HCT116 (cell line): ENCODE measurements at regions not wholly inside any gene's neighbourhood (a gene's known extent, or its start where the extent isn't known, plus 50 kb on each side); places are given as distances from the start of the nearest gene placed in this dataset.

Experiments
- ATAC-seq: fragments of 200-7000 bp; cut with Tn5 transposase; 2 replicates; pipeline ENCODE4 v1.9.1; 2020; ENCODE audit warnings: mild to moderate bottlenecking, moderate library complexity
- BruUV-seq: library from RNA; stranded (reverse); fragments of 400-500 nt; replicated peaks from 2 replicates; lab custom pipeline; 2021; lab: Mats Ljungman, UMichigan
- CTCF ChIA-PET: fragments of 300-600 bp; sonication (Branson Sonifier 250); formaldehyde crosslinking; loops from one replicate; lab custom pipeline; 2021; ENCODE audit warnings: antibody characterized with exemption; lab: Charles Lee
- POLR2A ChIA-PET: fragments of 300-600, 350-600 bp; sonication (Branson Sonifier 250); formaldehyde crosslinking; loops from one replicate; lab custom pipeline; 2021; ENCODE audit warnings: antibody characterized with exemption; lab: Charles Lee
- RAD21 ChIA-PET, 2 experiments: fragments of 300-600 bp; sonication (Branson Sonifier 250); formaldehyde crosslinking; loops; one replicate each; lab custom pipeline; 2023; ENCODE audit warnings: low total read pairs in 2 of 2; ENCODE audit not compliant: uncharacterized antibody in 2 of 2, unreplicated experiment in 2 of 2, low non-redundant PET in 1 of 2; lab: Charles Lee
- DNase-seq: peaks from one replicate; pipeline ENCODE4 v3.0.0-alpha.2; 2010; ENCODE audit warnings: low read depth, low spot score
- H2AFZ ChIP-seq: fragments of 200-600 bp; shearing (Covaris generic), sonication (generic); 2 replicates; pipeline ENCODE4 v1.6.1; 2017; ENCODE audit warnings: low read depth, mixed run types, mixed read lengths, antibody characterized with exemption, low read length; ENCODE audit not compliant: poor library complexity, severe bottlenecking
- H3K27ac ChIP-seq: 2 replicates; pipeline ENCODE4 v1.5.1; 2012; ENCODE audit warnings: low read depth, low read length
- H3K27me3 ChIP-seq: fragments of 200-600 bp; sonication (generic); 2 replicates; pipeline ENCODE4 v1.6.1; 2016; ENCODE audit warnings: mixed run types, low read length, mixed read lengths; ENCODE audit not compliant: insufficient read depth
- H3K36me3 ChIP-seq, 2 experiments: fragments of 200-500 bp in 1 of 2; fragments of 200-600 bp in 1 of 2; sonication (Bioruptor generic) in 1 of 2; sonication (generic) in 1 of 2; 2 replicates each; pipeline versions ENCODE4 v1.5.1 to v1.6.1; 2014 to 2016; ENCODE audit warnings: low read length in 2 of 2, inconsistent platforms in 1 of 2, mixed read lengths in 1 of 2, mixed run types in 1 of 2; ENCODE audit not compliant: insufficient read depth in 2 of 2, control insufficient read depth in 1 of 2
- H3K4me1 ChIP-seq, 2 experiments: fragments of 200-600 bp in 1 of 2; sonication (generic) in 1 of 2; 2 replicates each; pipeline versions ENCODE4 v1.5.1 to v1.6.1; 2012 to 2017; ENCODE audit warnings: low read length in 2 of 2, inconsistent platforms in 1 of 2, mild to moderate bottlenecking in 1 of 2, mixed read lengths in 1 of 2, mixed run types in 1 of 2, moderate library complexity in 1 of 2; ENCODE audit not compliant: insufficient read depth in 2 of 2, control insufficient read depth in 1 of 2
- H3K4me2 ChIP-seq: fragments of 200-600 bp; sonication (generic); 2 replicates; pipeline ENCODE4 v1.6.1; 2017; ENCODE audit warnings: mixed run types, low read length, mixed read lengths
- H3K4me3 ChIP-seq, 2 experiments: fragments of 200-600 bp in 1 of 2; sonication (generic) in 1 of 2; replicated peaks in 1 of 2; 2 replicates each; pipeline ENCODE4 v1.5.1; 2011 to 2016; ENCODE audit warnings: low read length in 2 of 2, control low read depth in 1 of 2, low read depth in 1 of 2, mild to moderate bottlenecking in 1 of 2, mixed read lengths in 1 of 2, mixed run types in 1 of 2
- H3K79me2 ChIP-seq: fragments of 200-600 bp; sonication (generic); 2 replicates; pipeline ENCODE4 v1.6.1; 2017; ENCODE audit warnings: mild to moderate bottlenecking, mixed run types, low read length, moderate library complexity, mixed read lengths; ENCODE audit not compliant: insufficient read depth
- H3K9ac ChIP-seq: fragments of 200-600 bp; sonication (generic); 2 replicates; pipeline ENCODE4 v1.6.1; 2016; ENCODE audit warnings: low read length, mixed read lengths
- H3K9me2 ChIP-seq: fragments of 200-600 bp; sonication (generic), shearing (Covaris generic); 2 replicates; pipeline ENCODE4 v1.6.1; 2017; ENCODE audit warnings: mixed run types, mild to moderate bottlenecking, moderate library complexity; ENCODE audit not compliant: insufficient read depth
- H3K9me3 ChIP-seq, 2 experiments: fragments of 200-500 bp in 1 of 2; fragments of 200-600 bp in 1 of 2; sonication (Bioruptor generic) in 1 of 2; sonication (generic) in 1 of 2; 2 replicates each; pipeline ENCODE4 v1.6.1; 2014 to 2017; ENCODE audit warnings: low read length in 2 of 2, mixed read lengths in 2 of 2, inconsistent platforms in 1 of 2, low read depth in 1 of 2, mild to moderate bottlenecking in 1 of 2, mixed run types in 1 of 2, moderate library complexity in 1 of 2; ENCODE audit not compliant: control insufficient read depth in 1 of 2, insufficient read depth in 1 of 2
- H4K20me1 ChIP-seq: fragments of 200-600 bp; sonication (generic), shearing (Covaris generic); 2 replicates; pipeline ENCODE4 v1.6.1; 2017; ENCODE audit warnings: mixed run types, mild to moderate bottlenecking, moderate library complexity; ENCODE audit not compliant: insufficient read depth
- CBX3 ChIP-seq: IDR thresholded peaks from 2 replicates; pipeline ENCODE4 v1.6.1; 2012; ENCODE audit warnings: low read depth
- CEBPB ChIP-seq: IDR thresholded peaks from 2 replicates; pipeline ENCODE4 v1.6.1; 2012; ENCODE audit warnings: low read depth
- EGR1 ChIP-seq: IDR thresholded peaks from 2 replicates; pipeline ENCODE4 v1.6.1; 2012; ENCODE audit warnings: low read depth
- ELF1 ChIP-seq: IDR thresholded peaks from 2 replicates; pipeline ENCODE4 v1.6.1; 2012; ENCODE audit warnings: low read depth, borderline replicate concordance
- EZH2 ChIP-seq: fragments of 200-600 bp; sonication (generic); IDR thresholded peaks from 2 replicates; pipeline ENCODE4 v1.6.1; 2017; ENCODE audit warnings: antibody characterized with exemption, mixed run types
- FOSL1 ChIP-seq: IDR thresholded peaks from 2 replicates; pipeline ENCODE4 v1.6.1; 2012; ENCODE audit warnings: low read depth
- JUND ChIP-seq: IDR thresholded peaks from 2 replicates; pipeline ENCODE4 v1.6.1; 2012
- POLR2A ChIP-seq: IDR thresholded peaks from 2 replicates; pipeline ENCODE4 v1.7.0; 2011; ENCODE audit warnings: borderline replicate concordance; ENCODE audit not compliant: insufficient read depth, insufficient read length; ENCODE audit errors: extremely low read depth
- POLR2AphosphoS5 ChIP-seq: IDR thresholded peaks from 2 replicates; pipeline ENCODE4 v1.6.1; 2011; ENCODE audit warnings: mild to moderate bottlenecking, low read depth, low read length, moderate library complexity
- RAD21 ChIP-seq: IDR thresholded peaks from 2 replicates; pipeline ENCODE4 v1.6.1; 2012; ENCODE audit warnings: low read depth, mild to moderate bottlenecking
- SIN3A ChIP-seq: IDR thresholded peaks from 2 replicates; pipeline ENCODE4 v1.6.1; 2012; ENCODE audit warnings: low read depth
- SP1 ChIP-seq: IDR thresholded peaks from 2 replicates; pipeline ENCODE4 v1.6.1; 2012; ENCODE audit warnings: low read depth
- SRF ChIP-seq: IDR thresholded peaks from 2 replicates; pipeline ENCODE4 v1.6.1; 2012; ENCODE audit warnings: low read depth
- TCF7L2 ChIP-seq: IDR thresholded peaks from 2 replicates; pipeline ENCODE4 v1.7.0; 2011; ENCODE audit warnings: borderline replicate concordance, inconsistent platforms; ENCODE audit not compliant: insufficient read depth, insufficient read length; ENCODE audit errors: extremely low read depth
- ZFX ChIP-seq: fragments of 450-650 bp; IDR thresholded peaks from 2 replicates; pipeline ENCODE4 v1.6.1; 2017
- ZNF274 ChIP-seq: fragments of 200-500 bp; sonication (Bioruptor generic); IDR thresholded peaks from 2 replicates; pipeline ENCODE4 v1.6.1; 2014; ENCODE audit warnings: mild to moderate bottlenecking, low read depth, low read length, inconsistent platforms
- intact Hi-C: fragments of 100-400 bp; cut with micrococcal nuclease; formaldehyde crosslinking; loops from 2 replicates; pipeline ENCODE4 v1.10.0; 2022
- TF ChIP-seq, protein P1 (sequence below): IDR thresholded peaks from 2 replicates; pipeline ENCODE4 v1.6.1; 2011; ENCODE audit warnings: mild to moderate bottlenecking, low read length, moderate library complexity; ENCODE audit not compliant: insufficient replicate concordance; ENCODE audit errors: extremely low read depth
- TF ChIP-seq, protein P2 (sequence below): IDR thresholded peaks from 2 replicates; pipeline ENCODE4 v1.6.1; 2012; ENCODE audit warnings: low read depth

DNA sequence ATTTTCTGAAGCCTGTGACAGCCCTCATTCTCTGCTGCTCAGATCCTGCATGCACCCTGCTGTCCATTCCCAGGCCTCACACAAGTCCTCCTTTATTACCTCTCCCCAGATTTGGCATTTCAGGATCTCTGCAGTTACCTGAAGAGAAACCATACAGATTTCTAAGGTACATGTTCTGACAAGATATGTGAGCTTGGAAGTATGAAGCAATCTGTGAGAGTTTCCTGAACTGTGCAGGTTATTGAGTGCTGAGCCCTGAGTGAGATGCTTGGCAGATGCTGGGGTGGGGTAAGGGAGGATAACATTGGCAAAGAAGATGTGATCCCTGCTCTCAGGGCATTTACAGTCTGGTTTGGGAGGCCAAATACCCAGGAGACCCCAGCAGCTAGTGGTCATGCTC, 91.9 kb upstream of the EPCAM start:
- no peaks in the 10 kb centered on the region for H3K9me3 ChIP-seq
- no peaks in the 10 kb centered on the region for H3K9me2 ChIP-seq
- H3K27ac ChIP-seq = no peak overlapping the region
- no peaks in the 10 kb centered on the region for H3K79me2 ChIP-seq
- H3K4me1 ChIP-seq = peaks cover 4 to 12% of the 10 kb centered on the region in 2 experiments; a peak in 3 of 4 replicates
- BruUV-seq = no TSS peak
- intact Hi-C loops = no loop called here
- ChIA-PET RAD21 (no interaction called here), CTCF (no interaction called here), POLR2A (no interaction called here)
- no peaks in the 10 kb centered on the region for H3K27me3 ChIP-seq
- no peak for ATAC-seq
- no peak overlapping the region for H3K9ac ChIP-seq
- no peak for DNase-seq
- no peaks in the 10 kb centered on the region for H4K20me1 ChIP-seq
- H2AFZ ChIP-seq = no peak overlapping the region
- no peak overlapping the region for H3K4me2 ChIP-seq
- TF ChIP-seq CBX3 = no peak
- no peak for TF ChIP-seq ZNF274
- TF ChIP-seq SP1 = no peak
- TF ChIP-seq, protein P1, sequence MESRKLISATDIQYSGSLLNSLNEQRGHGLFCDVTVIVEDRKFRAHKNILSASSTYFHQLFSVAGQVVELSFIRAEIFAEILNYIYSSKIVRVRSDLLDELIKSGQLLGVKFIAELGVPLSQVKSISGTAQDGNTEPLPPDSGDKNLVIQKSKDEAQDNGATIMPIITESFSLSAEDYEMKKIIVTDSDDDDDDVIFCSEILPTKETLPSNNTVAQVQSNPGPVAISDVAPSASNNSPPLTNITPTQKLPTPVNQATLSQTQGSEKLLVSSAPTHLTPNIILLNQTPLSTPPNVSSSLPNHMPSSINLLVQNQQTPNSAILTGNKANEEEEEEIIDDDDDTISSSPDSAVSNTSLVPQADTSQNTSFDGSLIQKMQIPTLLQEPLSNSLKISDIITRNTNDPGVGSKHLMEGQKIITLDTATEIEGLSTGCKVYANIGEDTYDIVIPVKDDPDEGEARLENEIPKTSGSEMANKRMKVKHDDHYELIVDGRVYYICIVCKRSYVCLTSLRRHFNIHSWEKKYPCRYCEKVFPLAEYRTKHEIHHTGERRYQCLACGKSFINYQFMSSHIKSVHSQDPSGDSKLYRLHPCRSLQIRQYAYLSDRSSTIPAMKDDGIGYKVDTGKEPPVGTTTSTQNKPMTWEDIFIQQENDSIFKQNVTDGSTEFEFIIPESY = no peak
- TF ChIP-seq ZFX = no peak
- no peak for TF ChIP-seq TCF7L2
- TF ChIP-seq, protein P2, sequence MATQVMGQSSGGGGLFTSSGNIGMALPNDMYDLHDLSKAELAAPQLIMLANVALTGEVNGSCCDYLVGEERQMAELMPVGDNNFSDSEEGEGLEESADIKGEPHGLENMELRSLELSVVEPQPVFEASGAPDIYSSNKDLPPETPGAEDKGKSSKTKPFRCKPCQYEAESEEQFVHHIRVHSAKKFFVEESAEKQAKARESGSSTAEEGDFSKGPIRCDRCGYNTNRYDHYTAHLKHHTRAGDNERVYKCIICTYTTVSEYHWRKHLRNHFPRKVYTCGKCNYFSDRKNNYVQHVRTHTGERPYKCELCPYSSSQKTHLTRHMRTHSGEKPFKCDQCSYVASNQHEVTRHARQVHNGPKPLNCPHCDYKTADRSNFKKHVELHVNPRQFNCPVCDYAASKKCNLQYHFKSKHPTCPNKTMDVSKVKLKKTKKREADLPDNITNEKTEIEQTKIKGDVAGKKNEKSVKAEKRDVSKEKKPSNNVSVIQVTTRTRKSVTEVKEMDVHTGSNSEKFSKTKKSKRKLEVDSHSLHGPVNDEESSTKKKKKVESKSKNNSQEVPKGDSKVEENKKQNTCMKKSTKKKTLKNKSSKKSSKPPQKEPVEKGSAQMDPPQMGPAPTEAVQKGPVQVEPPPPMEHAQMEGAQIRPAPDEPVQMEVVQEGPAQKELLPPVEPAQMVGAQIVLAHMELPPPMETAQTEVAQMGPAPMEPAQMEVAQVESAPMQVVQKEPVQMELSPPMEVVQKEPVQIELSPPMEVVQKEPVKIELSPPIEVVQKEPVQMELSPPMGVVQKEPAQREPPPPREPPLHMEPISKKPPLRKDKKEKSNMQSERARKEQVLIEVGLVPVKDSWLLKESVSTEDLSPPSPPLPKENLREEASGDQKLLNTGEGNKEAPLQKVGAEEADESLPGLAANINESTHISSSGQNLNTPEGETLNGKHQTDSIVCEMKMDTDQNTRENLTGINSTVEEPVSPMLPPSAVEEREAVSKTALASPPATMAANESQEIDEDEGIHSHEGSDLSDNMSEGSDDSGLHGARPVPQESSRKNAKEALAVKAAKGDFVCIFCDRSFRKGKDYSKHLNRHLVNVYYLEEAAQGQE = no peak
- no peak for TF ChIP-seq EZH2
- TF ChIP-seq SIN3A = no peak
- no peak for TF ChIP-seq ELF1
- TF ChIP-seq RAD21 = no peak
- TF ChIP-seq CEBPB = no peak
- TF ChIP-seq EGR1 = no peak
- TF ChIP-seq JUND = no peak
- TF ChIP-seq POLR2A = no peak
- TF ChIP-seq POLR2AphosphoS5 = no peak
- TF ChIP-seq SRF = no peak
- no peak for TF ChIP-seq FOSL1
- no peak overlapping the region for H3K4me3 ChIP-seq
- H3K36me3 ChIP-seq = no peaks in the 10 kb centered on the region
